Left ventricle myocardium inferior (tissue), 1 donor: ENCODE measurements at regions not wholly inside any gene's neighbourhood (a gene's known extent, or its start where the extent isn't known, plus 50 kb on each side); places are given as distances from the start of the nearest gene placed in this dataset.

Source experiments
- DNase-seq: peaks from one replicate; pipeline ENCODE4 v3.0.0-alpha.2; 2020
- H3K27ac ChIP-seq: fragments of 200-600 bp; replicated peaks from 2 replicates; pipeline ENCODE4 v1.8.0; 2021
- H3K27me3 ChIP-seq: fragments of 200-600 bp; 2 replicates; pipeline ENCODE4 v1.8.0; 2021; ENCODE audit warnings: low read depth
- H3K36me3 ChIP-seq: fragments of 200-600 bp; 2 replicates; pipeline ENCODE4 v1.8.0; 2021
- H3K4me1 ChIP-seq: fragments of 200-600 bp; 2 replicates; pipeline ENCODE4 v1.8.0; 2021
- H3K4me3 ChIP-seq: fragments of 200-600 bp; 2 replicates; pipeline ENCODE4 v1.8.0; 2021; ENCODE audit warnings: mild to moderate bottlenecking, moderate library complexity
- H3K9me3 ChIP-seq: fragments of 200-600 bp; replicated peaks from 2 replicates; pipeline ENCODE4 v1.8.0; 2021
- CTCF ChIP-seq: fragments of 200-600 bp; IDR thresholded peaks from 2 replicates; pipeline ENCODE4 v1.8.0; 2021; ENCODE audit warnings: antibody characterized with exemption, mild to moderate bottlenecking, borderline replicate concordance
- intact Hi-C: fragments of 100-400 bp; cut with micrococcal nuclease; formaldehyde crosslinking; loops from one replicate; pipeline ENCODE4 v1.11.0; 2022
- donor health status: DM: no; HTN: yes; CAD: no; lungs with severe emphysema.

GRCh38 chr14:97218274-97218673, 421.1 kb downstream of the VRK1 start:
- Histone ChIP-seq H3K9me3 (no peaks in the 10 kb centered on the region), H3K27ac (no peak overlapping the region), H3K27me3 (peaks cover 74% of the 10 kb centered on the region), H3K36me3 (no peaks in the 10 kb centered on the region), H3K4me1 (peaks cover 14% of the 10 kb centered on the region), H3K4me3 (peak overlapping the region; percentile 57)
- intact Hi-C loops, result no loop called here
- TF ChIP-seq CTCF, result no peak
- no peak for DNase-seq

- H3K27ac ChIP-seq, result no peak overlapping the region
- no peaks in the 10 kb centered on the region for H3K9me3 ChIP-seq
- intact Hi-C loops, result no loop called here
- peaks cover 71% of the 10 kb centered on the region for H3K27me3 ChIP-seq
- no peak for TF ChIP-seq CTCF
- DNase-seq, result no peak
- H3K4me1 ChIP-seq, result peaks cover 14% of the 10 kb centered on the region
- no peaks in the 10 kb centered on the region for H3K36me3 ChIP-seq
- H3K4me3 ChIP-seq, result peak overlapping the region; percentile 57
Measured at GRCh38 chr14:97218691-97219430, 421.7 kb downstream of the VRK1 start.

GRCh38 chr14:97219431-97220017, 422.3 kb downstream of the VRK1 start:
- no peak for DNase-seq
- Histone ChIP-seq H3K27ac (no peak overlapping the region), H3K4me3 (peak overlapping the region; percentile 57), H3K4me1 (peaks cover 14% of the 10 kb centered on the region), H3K27me3 (peaks cover 73% of the 10 kb centered on the region), H3K9me3 (no peaks in the 10 kb centered on the region), H3K36me3 (no peaks in the 10 kb centered on the region)
- no peak for TF ChIP-seq CTCF
- intact Hi-C loops, result no loop called here

GRCh38 chr14:97221572-97222285, 424.5 kb downstream of the VRK1 start:
- Histone ChIP-seq H3K4me3 (no peak overlapping the region), H3K27me3 (peaks cover 92% of the 10 kb centered on the region), H3K36me3 (no peaks in the 10 kb centered on the region), H3K4me1 (peaks cover 14% of the 10 kb centered on the region), H3K9me3 (no peaks in the 10 kb centered on the region), H3K27ac (no peak overlapping the region)
- no peak for DNase-seq
- intact Hi-C loops, result no loop called here
- no peak for TF ChIP-seq CTCF

GRCh38 chr14:97224016-97224415, 426.8 kb downstream of the VRK1 start:
- intact Hi-C loops, result no loop called here
- H3K27me3 ChIP-seq, result peaks cover 79% of the 10 kb centered on the region
- no peaks in the 10 kb centered on the region for H3K9me3 ChIP-seq

More at GRCh38 chr14:97224016-97224415, 426.8 kb downstream of the VRK1 start:
- no peak for DNase-seq
- no peak for TF ChIP-seq CTCF
- peaks cover 7% of the 10 kb centered on the region for H3K4me1 ChIP-seq
- no peak overlapping the region for H3K27ac ChIP-seq
- H3K4me3 ChIP-seq, result no peak overlapping the region
- H3K36me3 ChIP-seq, result no peaks in the 10 kb centered on the region
